Loucy (cell line): ENCODE measurements at regions not wholly inside any gene's neighbourhood (a gene's known extent, or its start where the extent isn't known, plus 50 kb on each side); places are given as distances from the start of the nearest gene placed in this dataset.
"Not testable (repeated sequence)": the region's sequence is repeated elsewhere in the genome, so short reads cannot be mapped to it uniquely, and the experiment has no call there.

ENCODE experiments used
- H2AFZ ChIP-seq: fragments of 200-600 bp; sonication (generic); 2 replicates; pipeline ENCODE4 v1.6.0; 2016; ENCODE audit warnings: antibody characterized with exemption, mild to moderate bottlenecking, low read length, moderate library complexity
- H3F3A ChIP-seq: fragments of 200-600 bp; 2 replicates; pipeline ENCODE4 v1.6.0; 2016; ENCODE audit warnings: antibody characterized with exemption, low read depth, mild to moderate bottlenecking
- H3K27me3 ChIP-seq: fragments of 200-600 bp; sonication (generic); 2 replicates; pipeline ENCODE4 v1.6.1; 2014; ENCODE audit warnings: low read length, mild to moderate bottlenecking; ENCODE audit not compliant: insufficient read depth, poor library complexity, severe bottlenecking
- H3K36me3 ChIP-seq: fragments of 200-600 bp; sonication (generic); 2 replicates; pipeline ENCODE4 v1.6.1; 2016; ENCODE audit warnings: low read length; ENCODE audit not compliant: insufficient read depth
- H3K4me1 ChIP-seq: fragments of 200-600 bp; sonication (generic); 2 replicates; pipeline ENCODE4 v1.5.1; 2014; ENCODE audit warnings: low read length, mild to moderate bottlenecking; ENCODE audit not compliant: insufficient read depth, poor library complexity, severe bottlenecking
- H3K4me2 ChIP-seq: fragments of 200-600 bp; sonication (generic); 2 replicates; pipeline ENCODE4 v1.6.0; 2014; ENCODE audit warnings: antibody characterized with exemption, low read length, low read depth, mild to moderate bottlenecking; ENCODE audit not compliant: poor library complexity, severe bottlenecking
- H3K4me3 ChIP-seq: fragments of 200-600 bp; sonication (generic); 2 replicates; pipeline ENCODE4 v1.5.1; 2014; ENCODE audit warnings: low read length, mild to moderate bottlenecking, mixed read lengths; ENCODE audit not compliant: poor library complexity, severe bottlenecking
- H3K79me2 ChIP-seq: fragments of 200-600 bp; sonication (generic); 2 replicates; pipeline ENCODE4 v1.6.1; 2014; ENCODE audit warnings: low read length; ENCODE audit not compliant: insufficient read depth
- H3K9ac ChIP-seq: fragments of 200-600 bp; sonication (generic); 2 replicates; pipeline ENCODE4 v1.6.0; 2014; ENCODE audit warnings: mild to moderate bottlenecking, low read depth, low read length, moderate library complexity; ENCODE audit not compliant: poor library complexity, severe bottlenecking
- H3K9me2 ChIP-seq: fragments of 200-600 bp; sonication (generic); replicated peaks from 2 replicates; pipeline ENCODE4 v1.6.1; 2016; ENCODE audit warnings: low read depth, low read length, mixed read lengths
- H3K9me3 ChIP-seq: fragments of 200-600 bp; sonication (generic); 2 replicates; pipeline ENCODE4 v1.6.1; 2014; ENCODE audit warnings: mild to moderate bottlenecking, antibody characterized with exemption, low read length, low read depth; ENCODE audit not compliant: insufficient read depth
- H4K20me1 ChIP-seq: fragments of 200-600 bp; sonication (generic); 2 replicates; pipeline ENCODE4 v1.6.0; 2014; ENCODE audit warnings: antibody characterized with exemption, low read length, mild to moderate bottlenecking; ENCODE audit not compliant: insufficient read depth, poor library complexity, severe bottlenecking
- EZH2phosphoT487 ChIP-seq: fragments of 200-600 bp; IDR thresholded peaks from 2 replicates; pipeline ENCODE4 v1.6.1; 2018; ENCODE audit warnings: antibody characterized with exemption, mild to moderate bottlenecking, moderate library complexity, borderline replicate concordance
- TF ChIP-seq, protein P1 (sequence below): fragments of 200-600 bp; sonication (generic); conservative IDR thresholded peaks from 2 replicates; pipeline ENCODE4 v1.5.1; 2014; ENCODE audit warnings: mild to moderate bottlenecking, antibody characterized with exemption, low read length

DNA sequence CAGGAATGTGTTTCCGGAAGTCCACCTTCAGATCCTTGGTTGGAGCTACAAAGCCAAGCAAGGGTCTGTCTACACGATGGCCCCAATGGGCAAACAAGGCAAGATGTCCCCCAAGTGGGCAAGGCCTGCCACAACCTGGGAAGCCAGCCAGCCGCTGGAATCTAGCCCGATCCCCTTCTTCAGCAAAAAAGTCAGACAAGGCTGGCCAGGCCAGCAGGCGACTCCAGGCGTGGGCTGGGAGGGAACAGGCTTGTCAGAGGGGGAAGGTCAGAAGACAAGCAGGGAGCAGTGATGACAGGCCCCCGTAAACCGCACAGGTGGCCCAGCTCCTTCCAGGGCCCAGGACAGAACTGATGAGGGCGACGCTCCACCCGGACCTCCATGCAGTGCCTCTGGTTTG is 69.7 kb upstream of the WASF3 start:
- H3K9ac ChIP-seq: no peak overlapping the region
- H3K27me3 ChIP-seq: no peaks in the 10 kb centered on the region
- H3F3A ChIP-seq: no peaks in the 10 kb centered on the region
- H3K4me1 ChIP-seq: no peaks in the 10 kb centered on the region
- H3K4me2 ChIP-seq: no peak overlapping the region
- no peaks in the 10 kb centered on the region for H3K79me2 ChIP-seq
- no peak overlapping the region for H3K4me3 ChIP-seq
- H3K9me2 ChIP-seq: no peaks in the 10 kb centered on the region
- no peaks in the 10 kb centered on the region for H4K20me1 ChIP-seq
- TF ChIP-seq, protein P1, sequence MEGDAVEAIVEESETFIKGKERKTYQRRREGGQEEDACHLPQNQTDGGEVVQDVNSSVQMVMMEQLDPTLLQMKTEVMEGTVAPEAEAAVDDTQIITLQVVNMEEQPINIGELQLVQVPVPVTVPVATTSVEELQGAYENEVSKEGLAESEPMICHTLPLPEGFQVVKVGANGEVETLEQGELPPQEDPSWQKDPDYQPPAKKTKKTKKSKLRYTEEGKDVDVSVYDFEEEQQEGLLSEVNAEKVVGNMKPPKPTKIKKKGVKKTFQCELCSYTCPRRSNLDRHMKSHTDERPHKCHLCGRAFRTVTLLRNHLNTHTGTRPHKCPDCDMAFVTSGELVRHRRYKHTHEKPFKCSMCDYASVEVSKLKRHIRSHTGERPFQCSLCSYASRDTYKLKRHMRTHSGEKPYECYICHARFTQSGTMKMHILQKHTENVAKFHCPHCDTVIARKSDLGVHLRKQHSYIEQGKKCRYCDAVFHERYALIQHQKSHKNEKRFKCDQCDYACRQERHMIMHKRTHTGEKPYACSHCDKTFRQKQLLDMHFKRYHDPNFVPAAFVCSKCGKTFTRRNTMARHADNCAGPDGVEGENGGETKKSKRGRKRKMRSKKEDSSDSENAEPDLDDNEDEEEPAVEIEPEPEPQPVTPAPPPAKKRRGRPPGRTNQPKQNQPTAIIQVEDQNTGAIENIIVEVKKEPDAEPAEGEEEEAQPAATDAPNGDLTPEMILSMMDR: no peak
- TF ChIP-seq EZH2phosphoT487: no peak
- H3K36me3 ChIP-seq: no peaks in the 10 kb centered on the region
- H2AFZ ChIP-seq: no peak overlapping the region
- H3K9me3 ChIP-seq: no peaks in the 10 kb centered on the region

DNA sequence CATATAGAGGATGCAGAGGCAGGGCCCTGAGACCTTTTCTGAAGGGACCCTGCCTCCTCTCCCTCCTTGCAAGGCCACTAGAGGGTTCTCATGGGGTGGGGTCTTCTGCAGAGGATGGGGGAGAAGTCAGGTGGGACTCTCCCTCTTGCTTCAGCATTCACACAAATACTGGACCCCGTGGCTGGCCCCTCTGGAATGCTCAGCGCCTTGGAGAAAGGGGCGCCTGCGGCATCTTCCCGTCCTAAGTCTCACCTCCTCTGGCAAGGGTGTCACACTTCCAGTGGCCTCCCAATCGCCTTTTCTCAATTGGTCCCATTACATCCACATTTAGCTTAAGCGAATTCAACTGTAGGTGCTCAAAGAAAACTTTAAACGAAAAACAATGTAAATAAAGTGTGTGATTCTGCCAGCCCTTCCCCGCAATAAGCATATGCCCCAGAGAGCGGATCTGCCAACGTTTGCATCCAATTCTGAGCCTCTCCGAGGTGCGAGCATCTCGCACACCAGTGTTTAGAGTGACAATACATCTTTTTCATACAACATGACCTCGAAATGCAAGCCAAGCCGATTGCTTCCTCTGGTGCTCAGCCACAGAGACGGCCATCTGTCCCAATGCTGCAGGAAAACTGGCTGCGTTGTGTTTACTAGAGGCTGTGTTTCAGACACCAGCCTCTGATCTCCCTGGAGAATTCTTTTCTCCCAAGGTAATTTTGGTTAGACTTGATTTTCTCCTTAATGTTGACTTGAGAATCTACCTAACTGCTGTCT is 69.1 kb upstream of the WASF3 start:
- TF ChIP-seq, protein P1: no peak
- TF ChIP-seq EZH2phosphoT487: no peak
- Histone ChIP-seq H3K27me3 (no peaks in the 10 kb centered on the region), H3K9me3 (no peaks in the 10 kb centered on the region), H3K4me1 (no peaks in the 10 kb centered on the region), H3F3A (no peaks in the 10 kb centered on the region), H3K9ac (no peak overlapping the region), H2AFZ (no peak overlapping the region), H3K9me2 (no peaks in the 10 kb centered on the region), H3K79me2 (no peaks in the 10 kb centered on the region), H3K36me3 (no peaks in the 10 kb centered on the region), H3K4me3 (no peak overlapping the region), H4K20me1 (no peaks in the 10 kb centered on the region), H3K4me2 (no peak overlapping the region)

DNA sequence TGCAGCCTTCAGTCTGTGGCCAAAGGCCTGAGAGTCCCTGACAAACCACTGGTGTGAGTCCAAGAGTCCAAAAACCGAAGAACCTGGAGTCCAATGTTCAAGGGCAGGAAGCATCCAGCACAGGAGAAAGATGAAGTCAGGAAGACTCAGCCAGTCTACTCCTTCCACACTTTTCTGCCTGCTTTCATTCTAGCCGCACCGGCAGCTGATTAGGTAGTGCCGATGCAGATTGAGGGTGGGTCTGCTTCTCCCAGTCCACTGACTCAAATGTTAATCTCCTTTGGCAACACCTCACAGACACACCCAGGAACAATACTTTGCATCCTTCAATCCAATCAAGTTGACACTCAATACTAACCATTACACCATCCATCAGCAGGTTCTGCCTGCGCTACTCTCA is 65.2 kb upstream of the WASF3 start:
- H3K9me2 ChIP-seq, H4K20me1 ChIP-seq, H3K4me3 ChIP-seq, H3F3A ChIP-seq, H3K36me3 ChIP-seq, H3K9me3 ChIP-seq, H3K9ac ChIP-seq, H3K27me3 ChIP-seq, H3K4me2 ChIP-seq, H2AFZ ChIP-seq, H3K4me1 ChIP-seq, H3K79me2 ChIP-seq: not testable (repeated sequence)
